ENCODE measurements at regions not wholly inside any gene's neighbourhood (a gene's known extent, or its start where the extent isn't known, plus 50 kb on each side); places are given as distances from the start of the nearest gene placed in this dataset.
A peak's percentile ranks its signal among the peaks of the same experiment; 100 is the strongest.
"Not testable (repeated sequence)": the region's sequence is repeated elsewhere in the genome, so short reads cannot be mapped to it uniquely, and the experiment has no call there.

DNA sequence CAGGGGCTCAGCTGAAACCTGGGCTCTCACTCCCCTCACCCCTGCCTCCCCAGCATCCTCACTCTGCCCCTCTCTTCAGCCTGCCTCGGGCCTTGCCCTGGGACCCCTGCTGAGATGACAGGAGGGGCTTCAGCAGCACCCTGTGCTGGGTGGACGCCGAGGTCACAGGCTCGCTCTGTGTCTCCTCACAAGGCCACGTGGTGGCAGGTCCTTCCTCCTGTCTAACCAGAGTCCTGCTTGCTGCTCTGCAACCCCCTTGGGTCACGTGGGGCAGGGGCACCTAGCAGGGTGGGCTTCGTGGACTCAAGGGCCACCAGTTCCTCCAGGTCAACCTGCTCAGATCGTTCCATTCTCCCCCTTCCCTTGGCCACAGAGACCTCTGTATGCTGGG lies 90.4 kb downstream of the TMEM121 start:
- Histone ChIP-seq H3K36me3 (ENCODE audit: insufficient read depth, low read length) (no peaks in the 10 kb centered on the region), H3K79me2 (ENCODE audit: insufficient read depth, low read length) (no peaks in the 10 kb centered on the region), H3K4me1 (ENCODE audit: insufficient read depth, low read length) (no peaks in the 10 kb centered on the region), H3K27me3 (ENCODE audit: insufficient read depth, low read length) (no peaks in the 10 kb centered on the region), H3K4me2 (ENCODE audit: low read length) (no peak overlapping the region), H2AFZ (ENCODE audit: low read depth, low read length) (no peak overlapping the region), H3K27ac (ENCODE audit: low read depth, low read length) (no peak overlapping the region), H4K20me1 (ENCODE audit: insufficient read depth, low read length) (no peaks in the 10 kb centered on the region), H3K9me3 (ENCODE audit: insufficient read depth, low read depth, low read length) (peaks cover 16% of the 10 kb centered on the region), H3K4me3 (ENCODE audit: insufficient read depth, low read depth, low read length) (no peak overlapping the region), H3K9ac (ENCODE audit: low read length) (no peak overlapping the region)
- FAIRE-seq (no peak), DNase-seq (ENCODE audit: low read depth) (no peak)
- Mint-ChIP-seq H3K27me3 (ENCODE audit: low read depth, unreplicated experiment) (no peaks in the 10 kb centered on the region), H3K4me1 (ENCODE audit: low read depth, unreplicated experiment) (no peaks in the 10 kb centered on the region), H3K27ac (ENCODE audit: unreplicated experiment) (no peak overlapping the region), H3K9me3 (ENCODE audit: unreplicated experiment) (peaks cover 17% of the 10 kb centered on the region), H3K4me3 (ENCODE audit: unreplicated experiment) (no peak overlapping the region), H3K36me3 (ENCODE audit: low read depth, unreplicated experiment) (no peaks in the 10 kb centered on the region)
- TF ChIP-seq, protein P1, sequence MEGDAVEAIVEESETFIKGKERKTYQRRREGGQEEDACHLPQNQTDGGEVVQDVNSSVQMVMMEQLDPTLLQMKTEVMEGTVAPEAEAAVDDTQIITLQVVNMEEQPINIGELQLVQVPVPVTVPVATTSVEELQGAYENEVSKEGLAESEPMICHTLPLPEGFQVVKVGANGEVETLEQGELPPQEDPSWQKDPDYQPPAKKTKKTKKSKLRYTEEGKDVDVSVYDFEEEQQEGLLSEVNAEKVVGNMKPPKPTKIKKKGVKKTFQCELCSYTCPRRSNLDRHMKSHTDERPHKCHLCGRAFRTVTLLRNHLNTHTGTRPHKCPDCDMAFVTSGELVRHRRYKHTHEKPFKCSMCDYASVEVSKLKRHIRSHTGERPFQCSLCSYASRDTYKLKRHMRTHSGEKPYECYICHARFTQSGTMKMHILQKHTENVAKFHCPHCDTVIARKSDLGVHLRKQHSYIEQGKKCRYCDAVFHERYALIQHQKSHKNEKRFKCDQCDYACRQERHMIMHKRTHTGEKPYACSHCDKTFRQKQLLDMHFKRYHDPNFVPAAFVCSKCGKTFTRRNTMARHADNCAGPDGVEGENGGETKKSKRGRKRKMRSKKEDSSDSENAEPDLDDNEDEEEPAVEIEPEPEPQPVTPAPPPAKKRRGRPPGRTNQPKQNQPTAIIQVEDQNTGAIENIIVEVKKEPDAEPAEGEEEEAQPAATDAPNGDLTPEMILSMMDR (IDR thresholded peaks at IDR 0.05; ENCODE audit: insufficient read depth, low read depth, low read length), result no peak
- no peak for TF ChIP-seq EZH2 (IDR thresholded peaks at IDR 0.05; ENCODE audit: insufficient read depth, low read length)

DNA sequence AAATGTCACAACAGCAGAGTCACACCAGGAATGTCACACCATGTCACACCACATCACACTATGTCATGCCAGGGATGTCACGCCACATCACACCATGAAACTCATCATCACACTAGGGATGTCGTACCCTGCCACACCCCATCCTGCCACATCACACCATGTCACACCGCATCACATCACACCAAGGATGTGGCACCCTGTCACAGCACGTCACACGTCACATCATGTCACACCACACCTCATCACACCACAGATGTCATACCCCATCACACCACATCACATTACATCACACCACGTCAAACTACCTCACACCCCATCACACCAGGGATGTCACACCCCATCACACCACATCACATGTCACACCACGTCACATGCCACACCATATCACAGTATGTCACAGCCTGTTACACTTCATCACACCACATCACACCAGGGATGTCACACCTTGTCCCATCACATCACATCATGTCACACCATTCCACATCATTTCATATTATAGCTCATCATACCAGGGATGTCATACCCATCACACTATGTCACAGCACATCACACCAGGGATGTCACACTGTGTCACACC lies 90.9 kb downstream of the TMEM121 start:
- DNase-seq (ENCODE audit: low read depth) (no peak), FAIRE-seq (peak; percentile 77)
- H3K27me3 Mint-ChIP-seq (ENCODE audit: low read depth, unreplicated experiment), result no peaks in the 10 kb centered on the region
- no peaks in the 10 kb centered on the region for H3K27me3 ChIP-seq (ENCODE audit: insufficient read depth, low read length)
- H3K4me3 ChIP-seq (ENCODE audit: insufficient read depth, low read depth, low read length), result no peak overlapping the region
- H3K36me3 ChIP-seq (ENCODE audit: insufficient read depth, low read length), result no peaks in the 10 kb centered on the region
- no peak overlapping the region for H3K4me3 Mint-ChIP-seq (ENCODE audit: unreplicated experiment)
- H4K20me1 ChIP-seq (ENCODE audit: insufficient read depth, low read length), result no peaks in the 10 kb centered on the region
- TF ChIP-seq EZH2 (IDR thresholded peaks at IDR 0.05; ENCODE audit: insufficient read depth, low read length), result no peak
- TF ChIP-seq, protein P1 (IDR thresholded peaks at IDR 0.05; ENCODE audit: insufficient read depth, low read depth, low read length), result no peak
- H3K36me3 Mint-ChIP-seq (ENCODE audit: low read depth, unreplicated experiment), result no peaks in the 10 kb centered on the region
- H3K27ac ChIP-seq (ENCODE audit: low read depth, low read length), result no peak overlapping the region
- H3K27ac Mint-ChIP-seq (ENCODE audit: unreplicated experiment), result no peak overlapping the region
- H3K79me2 ChIP-seq (ENCODE audit: insufficient read depth, low read length), result no peaks in the 10 kb centered on the region
- H3K9me3 Mint-ChIP-seq (ENCODE audit: unreplicated experiment), result peaks cover 17% of the 10 kb centered on the region
- no peaks in the 10 kb centered on the region for H3K4me1 Mint-ChIP-seq (ENCODE audit: low read depth, unreplicated experiment)
- no peaks in the 10 kb centered on the region for H3K4me1 ChIP-seq (ENCODE audit: insufficient read depth, low read length)
- H2AFZ ChIP-seq (ENCODE audit: low read depth, low read length), result no peak overlapping the region
- H3K4me2 ChIP-seq (ENCODE audit: low read length), result no peak overlapping the region
- peaks cover 16% of the 10 kb centered on the region for H3K9me3 ChIP-seq (ENCODE audit: insufficient read depth, low read depth, low read length)
- no peak overlapping the region for H3K9ac ChIP-seq (ENCODE audit: low read length)

DNA sequence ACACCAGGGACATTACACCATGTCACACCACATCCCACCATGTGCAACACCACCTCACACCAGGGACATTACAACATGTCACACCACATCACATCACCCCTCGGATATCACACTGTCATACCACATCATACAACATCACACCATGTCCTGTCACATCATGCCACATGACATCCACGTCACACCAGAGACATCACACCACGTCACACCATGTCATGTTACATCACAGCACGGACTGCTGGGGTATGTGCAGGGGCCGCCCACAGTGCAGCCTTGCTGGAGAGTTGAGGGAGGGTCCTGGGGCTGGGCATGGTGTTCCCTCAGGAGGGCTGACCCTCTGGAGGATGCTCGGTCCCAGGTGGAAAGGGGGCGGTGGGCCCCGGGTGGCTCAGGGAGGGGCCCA lies 91.4 kb downstream of the TMEM121 start:
- not testable (repeated sequence) for H3K27ac ChIP-seq (ENCODE audit: low read depth, low read length); H3K9ac ChIP-seq (ENCODE audit: low read length); H3K36me3 Mint-ChIP-seq (ENCODE audit: low read depth, unreplicated experiment); FAIRE-seq; H3K4me3 Mint-ChIP-seq (ENCODE audit: unreplicated experiment); H3K36me3 ChIP-seq (ENCODE audit: insufficient read depth, low read length); H3K4me2 ChIP-seq (ENCODE audit: low read length); H3K27ac Mint-ChIP-seq (ENCODE audit: unreplicated experiment); H3K27me3 ChIP-seq (ENCODE audit: insufficient read depth, low read length); H4K20me1 ChIP-seq (ENCODE audit: insufficient read depth, low read length); H3K4me3 ChIP-seq (ENCODE audit: insufficient read depth, low read depth, low read length); H2AFZ ChIP-seq (ENCODE audit: low read depth, low read length); H3K4me1 Mint-ChIP-seq (ENCODE audit: low read depth, unreplicated experiment); H3K4me1 ChIP-seq (ENCODE audit: insufficient read depth, low read length); H3K27me3 Mint-ChIP-seq (ENCODE audit: low read depth, unreplicated experiment); DNase-seq (ENCODE audit: low read depth); H3K79me2 ChIP-seq (ENCODE audit: insufficient read depth, low read length)
- H3K9me3 Mint-ChIP-seq (ENCODE audit: unreplicated experiment), result peaks cover 18% of the 10 kb centered on the region
- H3K9me3 ChIP-seq (ENCODE audit: insufficient read depth, low read depth, low read length), result peaks cover 16% of the 10 kb centered on the region

DNA sequence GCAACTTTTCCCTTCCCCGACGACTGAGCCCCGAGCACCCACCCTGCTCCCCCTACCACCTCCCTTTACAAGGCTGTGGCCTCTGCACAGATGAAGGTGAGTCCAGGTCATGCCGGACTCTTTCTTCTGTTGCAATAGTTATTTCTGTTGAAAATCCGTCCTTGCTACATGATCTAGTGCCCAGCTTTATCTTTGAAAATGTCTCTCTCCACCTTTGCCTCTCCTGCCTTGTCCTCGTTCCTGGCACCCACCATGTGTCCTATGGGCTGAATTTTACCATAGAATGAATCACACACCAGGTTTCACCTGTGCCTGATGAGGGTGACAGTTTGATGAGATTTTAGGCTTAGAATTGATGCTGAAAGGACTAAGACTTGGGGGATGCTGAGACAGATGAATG lies 92.9 kb downstream of the TMEM121 start:
- H3K9me3 ChIP-seq (ENCODE audit: insufficient read depth, low read depth, low read length), result peaks cover 16% of the 10 kb centered on the region
- H3K4me3 ChIP-seq (ENCODE audit: insufficient read depth, low read depth, low read length); H3K27me3 ChIP-seq (ENCODE audit: insufficient read depth, low read length); H3K27ac ChIP-seq (ENCODE audit: low read depth, low read length); H3K4me1 Mint-ChIP-seq (ENCODE audit: low read depth, unreplicated experiment); H3K36me3 ChIP-seq (ENCODE audit: insufficient read depth, low read length); H3K4me1 ChIP-seq (ENCODE audit: insufficient read depth, low read length); FAIRE-seq; H3K4me3 Mint-ChIP-seq (ENCODE audit: unreplicated experiment); H3K79me2 ChIP-seq (ENCODE audit: insufficient read depth, low read length); H3K4me2 ChIP-seq (ENCODE audit: low read length); H3K36me3 Mint-ChIP-seq (ENCODE audit: low read depth, unreplicated experiment); H2AFZ ChIP-seq (ENCODE audit: low read depth, low read length); H4K20me1 ChIP-seq (ENCODE audit: insufficient read depth, low read length); H3K27ac Mint-ChIP-seq (ENCODE audit: unreplicated experiment); H3K27me3 Mint-ChIP-seq (ENCODE audit: low read depth, unreplicated experiment); H3K9ac ChIP-seq (ENCODE audit: low read length); DNase-seq (ENCODE audit: low read depth): not testable (repeated sequence)
- peaks cover 20% of the 10 kb centered on the region for H3K9me3 Mint-ChIP-seq (ENCODE audit: unreplicated experiment)
